ENCODE measurements at regions not wholly inside any gene's neighbourhood (a gene's known extent, or its start where the extent isn't known, plus 50 kb on each side); places are given as distances from the start of the nearest gene placed in this dataset.
"Not testable (repeated sequence)": the region's sequence is repeated elsewhere in the genome, so short reads cannot be mapped to it uniquely, and the experiment has no call there.

GRCh38 chr5:169385636-169386035 is 84.7 kb upstream of the SLIT3 start:
- Mint-ChIP-seq H3K4me3 (no peak overlapping the region), H3K4me1 (no peaks in the 10 kb centered on the region), H3K36me3 (ENCODE audit: low read depth) (no peaks in the 10 kb centered on the region), H3K27me3 (ENCODE audit: low read depth) (peaks cover 3% of the 10 kb centered on the region), H3K27ac (ENCODE audit: unreplicated experiment) (no peak overlapping the region), H3K9me3 (peaks cover 8% of the 10 kb centered on the region)
- no peak for DNase-seq (ENCODE audit: low read depth, low spot score)
- TF ChIP-seq CTCF (conservative IDR thresholded peaks at IDR 0.05): no peak

- Mint-ChIP-seq H3K27ac (ENCODE audit: unreplicated experiment) (no peak overlapping the region), H3K27me3 (ENCODE audit: low read depth) (peaks cover 3% of the 10 kb centered on the region), H3K36me3 (ENCODE audit: low read depth) (no peaks in the 10 kb centered on the region), H3K9me3 (peaks cover 12% of the 10 kb centered on the region), H3K4me3 (no peak overlapping the region), H3K4me1 (no peaks in the 10 kb centered on the region)
- no peak for DNase-seq (ENCODE audit: low read depth, low spot score)
- no peak for TF ChIP-seq CTCF (conservative IDR thresholded peaks at IDR 0.05)
Observed at GRCh38 chr5:169384661-169385060, 83.7 kb upstream of the SLIT3 start.

DNA sequence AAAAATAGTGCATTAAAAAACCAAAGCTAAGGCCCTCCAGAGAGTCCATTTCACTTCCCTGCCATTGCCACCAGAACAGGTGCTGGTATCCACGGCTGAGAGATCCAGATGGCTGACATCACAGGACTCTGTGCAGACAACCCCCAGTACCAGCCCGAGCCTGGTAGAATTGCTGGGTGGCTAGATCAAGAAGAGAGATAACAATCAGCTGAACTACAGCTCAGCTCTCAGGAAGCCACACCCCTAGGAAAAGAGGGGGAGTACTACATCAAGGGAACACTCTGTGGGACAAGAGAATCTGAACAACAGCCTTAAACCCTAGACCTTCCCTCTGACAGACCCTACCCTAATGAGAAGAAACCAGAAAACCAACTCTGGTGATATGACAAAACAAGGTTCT is 73.8 kb upstream of the SLIT3 start:
- Mint-ChIP-seq H3K27ac (ENCODE audit: unreplicated experiment) (no peak overlapping the region), H3K27me3 (ENCODE audit: low read depth) (peaks cover 10% of the 10 kb centered on the region), H3K4me3 (no peak overlapping the region), H3K4me1 (no peaks in the 10 kb centered on the region), H3K9me3 (no peaks in the 10 kb centered on the region), H3K36me3 (ENCODE audit: low read depth) (peaks cover 2% of the 10 kb centered on the region)
- no peak for DNase-seq (ENCODE audit: low read depth, low spot score)
- no peak for TF ChIP-seq CTCF (conservative IDR thresholded peaks at IDR 0.05)

GRCh38 chr5:169374111-169374510 is 73.2 kb upstream of the SLIT3 start:
- Mint-ChIP-seq H3K4me1 (no peaks in the 10 kb centered on the region), H3K4me3 (no peak overlapping the region), H3K27me3 (ENCODE audit: low read depth) (peaks cover 14% of the 10 kb centered on the region), H3K9me3 (peaks cover 4% of the 10 kb centered on the region), H3K27ac (ENCODE audit: unreplicated experiment) (no peak overlapping the region), H3K36me3 (ENCODE audit: low read depth) (peaks cover 2% of the 10 kb centered on the region)
- DNase-seq (ENCODE audit: low read depth, low spot score): no peak
- TF ChIP-seq CTCF (conservative IDR thresholded peaks at IDR 0.05): no peak

DNA sequence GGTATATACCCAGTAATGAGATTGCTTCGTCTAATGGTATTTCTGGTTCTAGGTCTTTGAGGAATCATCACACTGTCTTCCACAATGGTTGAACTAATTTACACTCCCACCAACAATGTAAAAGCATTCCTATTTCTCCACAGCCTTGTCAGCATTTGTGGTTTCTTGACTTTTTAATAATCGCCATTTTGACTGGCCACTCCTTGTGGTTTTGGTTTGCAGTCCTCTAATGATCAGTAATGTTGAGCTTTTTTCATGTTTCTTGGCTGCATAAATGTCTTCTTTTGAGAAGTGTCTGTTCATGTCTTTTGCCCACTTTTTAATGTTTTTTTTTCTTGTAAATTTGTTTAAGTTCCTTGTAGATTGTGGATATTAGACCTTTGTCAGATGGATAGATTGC is 70.9 kb upstream of the SLIT3 start:
- H3K4me1 Mint-ChIP-seq; H3K9me3 Mint-ChIP-seq; H3K36me3 Mint-ChIP-seq (ENCODE audit: low read depth): not testable (repeated sequence)

DNA sequence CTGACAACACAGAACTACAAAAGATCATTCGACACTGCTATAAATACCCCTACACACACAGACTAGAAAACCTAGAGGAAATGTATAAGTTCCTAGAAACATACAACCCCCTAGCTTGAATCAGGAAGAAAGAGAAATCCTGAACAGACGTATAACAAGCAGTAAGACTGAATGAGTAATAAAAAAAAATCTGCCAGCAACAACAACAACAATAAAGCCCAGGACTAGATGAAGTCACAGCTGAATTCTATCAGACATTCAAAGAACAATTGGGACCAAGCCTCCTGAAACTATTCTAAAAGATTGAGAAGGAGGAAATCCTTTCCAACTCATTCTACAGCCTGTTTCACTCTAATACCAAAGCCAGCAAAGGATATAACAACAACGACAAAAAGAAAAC is 68.2 kb upstream of the SLIT3 start:
- no peak for TF ChIP-seq CTCF (conservative IDR thresholded peaks at IDR 0.05)
- Mint-ChIP-seq H3K4me1 (no peaks in the 10 kb centered on the region), H3K27ac (ENCODE audit: unreplicated experiment) (no peak overlapping the region), H3K4me3 (no peak overlapping the region), H3K9me3 (peaks cover 7% of the 10 kb centered on the region), H3K27me3 (ENCODE audit: low read depth) (peaks cover 42% of the 10 kb centered on the region), H3K36me3 (ENCODE audit: low read depth) (peaks cover 2% of the 10 kb centered on the region)
- no peak for DNase-seq (ENCODE audit: low read depth, low spot score)

More for the DNA sequence above, 70.9 kb upstream of the SLIT3 start:
- DNase-seq (ENCODE audit: low read depth, low spot score); H3K27ac Mint-ChIP-seq (ENCODE audit: unreplicated experiment); H3K4me3 Mint-ChIP-seq: not testable (repeated sequence)
- H3K27me3 Mint-ChIP-seq (ENCODE audit: low read depth): peaks cover 24% of the 10 kb centered on the region

All from neural crest cell (in vitro differentiated cells).